HCT116 (cell line): ENCODE measurements at regions not wholly inside any gene's neighbourhood (a gene's known extent, or its start where the extent isn't known, plus 50 kb on each side); places are given as distances from the start of the nearest gene placed in this dataset.

Experiments used
- ATAC-seq: fragments of 200-7000 bp; cut with Tn5 transposase; 2 replicates; pipeline ENCODE4 v1.9.1; 2020; ENCODE audit warnings: mild to moderate bottlenecking, moderate library complexity
- BruUV-seq: library from RNA; stranded (reverse); fragments of 400-500 nt; replicated peaks from 2 replicates; lab custom pipeline; 2021; lab: Mats Ljungman, UMichigan
- CTCF ChIA-PET: fragments of 300-600 bp; sonication (Branson Sonifier 250); formaldehyde crosslinking; loops from one replicate; lab custom pipeline; 2021; ENCODE audit warnings: antibody characterized with exemption; lab: Charles Lee
- POLR2A ChIA-PET: fragments of 300-600, 350-600 bp; sonication (Branson Sonifier 250); formaldehyde crosslinking; loops from one replicate; lab custom pipeline; 2021; ENCODE audit warnings: antibody characterized with exemption; lab: Charles Lee
- RAD21 ChIA-PET, 2 experiments: fragments of 300-600 bp; sonication (Branson Sonifier 250); formaldehyde crosslinking; loops; one replicate each; lab custom pipeline; 2023; ENCODE audit warnings: low total read pairs in 2 of 2; ENCODE audit not compliant: uncharacterized antibody in 2 of 2, unreplicated experiment in 2 of 2, low non-redundant PET in 1 of 2; lab: Charles Lee
- DNase-seq: peaks from one replicate; pipeline ENCODE4 v3.0.0-alpha.2; 2010; ENCODE audit warnings: low read depth, low spot score
- H2AFZ ChIP-seq: fragments of 200-600 bp; shearing (Covaris generic), sonication (generic); 2 replicates; pipeline ENCODE4 v1.6.1; 2017; ENCODE audit warnings: low read depth, mixed run types, mixed read lengths, antibody characterized with exemption, low read length; ENCODE audit not compliant: poor library complexity, severe bottlenecking
- H3K27ac ChIP-seq: 2 replicates; pipeline ENCODE4 v1.5.1; 2012; ENCODE audit warnings: low read depth, low read length
- H3K27me3 ChIP-seq: fragments of 200-600 bp; sonication (generic); 2 replicates; pipeline ENCODE4 v1.6.1; 2016; ENCODE audit warnings: mixed run types, low read length, mixed read lengths; ENCODE audit not compliant: insufficient read depth
- H3K36me3 ChIP-seq, 2 experiments: fragments of 200-500 bp in 1 of 2; fragments of 200-600 bp in 1 of 2; sonication (Bioruptor generic) in 1 of 2; sonication (generic) in 1 of 2; 2 replicates each; pipeline versions ENCODE4 v1.5.1 to v1.6.1; 2014 to 2016; ENCODE audit warnings: low read length in 2 of 2, inconsistent platforms in 1 of 2, mixed read lengths in 1 of 2, mixed run types in 1 of 2; ENCODE audit not compliant: insufficient read depth in 2 of 2, control insufficient read depth in 1 of 2
- H3K4me1 ChIP-seq, 2 experiments: fragments of 200-600 bp in 1 of 2; sonication (generic) in 1 of 2; 2 replicates each; pipeline versions ENCODE4 v1.5.1 to v1.6.1; 2012 to 2017; ENCODE audit warnings: low read length in 2 of 2, inconsistent platforms in 1 of 2, mild to moderate bottlenecking in 1 of 2, mixed read lengths in 1 of 2, mixed run types in 1 of 2, moderate library complexity in 1 of 2; ENCODE audit not compliant: insufficient read depth in 2 of 2, control insufficient read depth in 1 of 2
- H3K4me2 ChIP-seq: fragments of 200-600 bp; sonication (generic); 2 replicates; pipeline ENCODE4 v1.6.1; 2017; ENCODE audit warnings: mixed run types, low read length, mixed read lengths
- H3K4me3 ChIP-seq, 2 experiments: fragments of 200-600 bp in 1 of 2; sonication (generic) in 1 of 2; replicated peaks in 1 of 2; 2 replicates each; pipeline ENCODE4 v1.5.1; 2011 to 2016; ENCODE audit warnings: low read length in 2 of 2, control low read depth in 1 of 2, low read depth in 1 of 2, mild to moderate bottlenecking in 1 of 2, mixed read lengths in 1 of 2, mixed run types in 1 of 2
- H3K79me2 ChIP-seq: fragments of 200-600 bp; sonication (generic); 2 replicates; pipeline ENCODE4 v1.6.1; 2017; ENCODE audit warnings: mild to moderate bottlenecking, mixed run types, low read length, moderate library complexity, mixed read lengths; ENCODE audit not compliant: insufficient read depth
- H3K9ac ChIP-seq: fragments of 200-600 bp; sonication (generic); 2 replicates; pipeline ENCODE4 v1.6.1; 2016; ENCODE audit warnings: low read length, mixed read lengths
- H3K9me2 ChIP-seq: fragments of 200-600 bp; sonication (generic), shearing (Covaris generic); 2 replicates; pipeline ENCODE4 v1.6.1; 2017; ENCODE audit warnings: mixed run types, mild to moderate bottlenecking, moderate library complexity; ENCODE audit not compliant: insufficient read depth
- H3K9me3 ChIP-seq, 2 experiments: fragments of 200-500 bp in 1 of 2; fragments of 200-600 bp in 1 of 2; sonication (Bioruptor generic) in 1 of 2; sonication (generic) in 1 of 2; 2 replicates each; pipeline ENCODE4 v1.6.1; 2014 to 2017; ENCODE audit warnings: low read length in 2 of 2, mixed read lengths in 2 of 2, inconsistent platforms in 1 of 2, low read depth in 1 of 2, mild to moderate bottlenecking in 1 of 2, mixed run types in 1 of 2, moderate library complexity in 1 of 2; ENCODE audit not compliant: control insufficient read depth in 1 of 2, insufficient read depth in 1 of 2
- H4K20me1 ChIP-seq: fragments of 200-600 bp; sonication (generic), shearing (Covaris generic); 2 replicates; pipeline ENCODE4 v1.6.1; 2017; ENCODE audit warnings: mixed run types, mild to moderate bottlenecking, moderate library complexity; ENCODE audit not compliant: insufficient read depth
- ELF1 ChIP-seq: IDR thresholded peaks from 2 replicates; pipeline ENCODE4 v1.6.1; 2012; ENCODE audit warnings: low read depth, borderline replicate concordance
- POLR2AphosphoS5 ChIP-seq: IDR thresholded peaks from 2 replicates; pipeline ENCODE4 v1.6.1; 2011; ENCODE audit warnings: mild to moderate bottlenecking, low read depth, low read length, moderate library complexity
- RAD21 ChIP-seq: IDR thresholded peaks from 2 replicates; pipeline ENCODE4 v1.6.1; 2012; ENCODE audit warnings: low read depth, mild to moderate bottlenecking
- ZNF274 ChIP-seq: fragments of 200-500 bp; sonication (Bioruptor generic); IDR thresholded peaks from 2 replicates; pipeline ENCODE4 v1.6.1; 2014; ENCODE audit warnings: mild to moderate bottlenecking, low read depth, low read length, inconsistent platforms
- intact Hi-C: fragments of 100-400 bp; cut with micrococcal nuclease; formaldehyde crosslinking; loops from 2 replicates; pipeline ENCODE4 v1.10.0; 2022
- TF ChIP-seq, protein P1 (sequence below): IDR thresholded peaks from 2 replicates; pipeline ENCODE4 v1.6.1; 2012; ENCODE audit warnings: low read depth

DNA sequence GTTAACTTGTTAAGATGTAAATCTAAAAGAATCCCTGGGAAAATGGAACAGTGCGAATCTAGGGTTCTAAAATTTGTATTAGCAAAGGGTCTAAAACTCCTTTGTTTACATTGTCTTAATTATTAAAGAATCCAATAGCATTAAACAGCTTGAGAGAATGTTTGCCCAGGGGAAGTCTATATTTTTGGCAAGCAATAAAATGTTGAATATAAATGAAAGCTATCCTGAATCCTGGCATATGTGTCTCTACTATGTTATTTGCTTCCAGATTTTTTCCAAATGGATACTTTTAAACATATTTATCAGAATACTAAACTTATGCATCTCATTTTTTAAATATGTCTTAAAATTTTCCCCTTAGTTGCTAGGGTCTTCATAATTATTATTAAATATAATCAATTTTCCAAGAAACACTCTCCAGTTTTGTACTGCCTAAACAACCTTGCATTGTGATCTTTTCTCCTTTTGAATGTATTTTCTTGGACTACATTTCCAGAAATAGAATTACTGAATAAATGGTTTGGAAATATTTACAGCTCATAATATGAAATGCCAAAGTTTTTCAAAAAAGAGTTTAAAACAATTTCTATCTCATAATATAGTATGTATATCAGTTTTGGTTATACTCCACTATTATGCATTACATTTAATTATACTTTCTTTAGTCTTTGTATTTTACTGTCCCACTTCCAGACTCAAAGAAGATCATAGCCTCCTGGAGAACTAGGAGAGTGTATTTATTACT is 304.8 kb downstream of the USP25 start:
- POLR2A ChIA-PET: no interaction called here
- CTCF ChIA-PET: no interaction called here
- BruUV-seq: no TSS peak
- Histone ChIP-seq H3K9me2 (no peaks in the 10 kb centered on the region), H3K4me3 (no peak overlapping the region), H2AFZ (no peak overlapping the region), H3K9ac (no peak overlapping the region), H3K27me3 (no peaks in the 10 kb centered on the region), H3K79me2 (no peaks in the 10 kb centered on the region), H3K27ac (no peak overlapping the region), H4K20me1 (no peaks in the 10 kb centered on the region), H3K36me3 (no peaks in the 10 kb centered on the region), H3K9me3 (peaks cover 0 to 7% of the 10 kb centered on the region in 2 experiments; a peak in 1 of 4 replicates), H3K4me1 (no peaks in the 10 kb centered on the region), H3K4me2 (no peak overlapping the region)
- TF ChIP-seq RAD21: no peak
- TF ChIP-seq POLR2AphosphoS5: no peak
- TF ChIP-seq ZNF274: no peak
- no peak for TF ChIP-seq ELF1
- TF ChIP-seq, protein P1, sequence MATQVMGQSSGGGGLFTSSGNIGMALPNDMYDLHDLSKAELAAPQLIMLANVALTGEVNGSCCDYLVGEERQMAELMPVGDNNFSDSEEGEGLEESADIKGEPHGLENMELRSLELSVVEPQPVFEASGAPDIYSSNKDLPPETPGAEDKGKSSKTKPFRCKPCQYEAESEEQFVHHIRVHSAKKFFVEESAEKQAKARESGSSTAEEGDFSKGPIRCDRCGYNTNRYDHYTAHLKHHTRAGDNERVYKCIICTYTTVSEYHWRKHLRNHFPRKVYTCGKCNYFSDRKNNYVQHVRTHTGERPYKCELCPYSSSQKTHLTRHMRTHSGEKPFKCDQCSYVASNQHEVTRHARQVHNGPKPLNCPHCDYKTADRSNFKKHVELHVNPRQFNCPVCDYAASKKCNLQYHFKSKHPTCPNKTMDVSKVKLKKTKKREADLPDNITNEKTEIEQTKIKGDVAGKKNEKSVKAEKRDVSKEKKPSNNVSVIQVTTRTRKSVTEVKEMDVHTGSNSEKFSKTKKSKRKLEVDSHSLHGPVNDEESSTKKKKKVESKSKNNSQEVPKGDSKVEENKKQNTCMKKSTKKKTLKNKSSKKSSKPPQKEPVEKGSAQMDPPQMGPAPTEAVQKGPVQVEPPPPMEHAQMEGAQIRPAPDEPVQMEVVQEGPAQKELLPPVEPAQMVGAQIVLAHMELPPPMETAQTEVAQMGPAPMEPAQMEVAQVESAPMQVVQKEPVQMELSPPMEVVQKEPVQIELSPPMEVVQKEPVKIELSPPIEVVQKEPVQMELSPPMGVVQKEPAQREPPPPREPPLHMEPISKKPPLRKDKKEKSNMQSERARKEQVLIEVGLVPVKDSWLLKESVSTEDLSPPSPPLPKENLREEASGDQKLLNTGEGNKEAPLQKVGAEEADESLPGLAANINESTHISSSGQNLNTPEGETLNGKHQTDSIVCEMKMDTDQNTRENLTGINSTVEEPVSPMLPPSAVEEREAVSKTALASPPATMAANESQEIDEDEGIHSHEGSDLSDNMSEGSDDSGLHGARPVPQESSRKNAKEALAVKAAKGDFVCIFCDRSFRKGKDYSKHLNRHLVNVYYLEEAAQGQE: no peak
- ATAC-seq: no peak
- RAD21 ChIA-PET: no interaction called here
- intact Hi-C loops: no loop called here
- no peak for DNase-seq
